Smooth muscle cell (in vitro differentiated cells): ENCODE measurements at regions not wholly inside any gene's neighbourhood (a gene's known extent, or its start where the extent isn't known, plus 50 kb on each side); places are given as distances from the start of the nearest gene placed in this dataset.
"Not testable (repeated sequence)": the region's sequence is repeated elsewhere in the genome, so short reads cannot be mapped to it uniquely, and the experiment has no call there.

Experiments
- DNase-seq: peaks from one replicate; lab custom pipeline; 2025; ENCODE audit not compliant: unreplicated experiment; lab: John Stamatoyannopoulos, UW
- H2AFZ ChIP-seq: fragments of 200-600 bp; sonication (generic); 2 replicates; pipeline ENCODE4 v1.6.0; 2016; ENCODE audit warnings: antibody characterized with exemption, low read depth, mild to moderate bottlenecking
- H3F3A ChIP-seq: fragments of 200-600 bp; sonication (generic); 2 replicates; pipeline ENCODE4 v1.6.0; 2017; ENCODE audit warnings: antibody characterized with exemption, low read depth
- H3K27ac ChIP-seq: fragments of 200-600 bp; sonication (generic); 2 replicates; pipeline ENCODE4 v1.5.1; 2016; ENCODE audit warnings: low read depth, mild to moderate bottlenecking
- H3K27me3 ChIP-seq: fragments of 200-600 bp; sonication (generic); 2 replicates; pipeline ENCODE4 v1.6.1; 2016; ENCODE audit warnings: low read depth, mild to moderate bottlenecking
- H3K36me3 ChIP-seq: fragments of 200-600 bp; sonication (generic); 2 replicates; pipeline ENCODE4 v1.5.1; 2016; ENCODE audit warnings: low read depth
- H3K4me1 ChIP-seq: fragments of 200-600 bp; sonication (generic); 2 replicates; pipeline ENCODE4 v1.5.1; 2016; ENCODE audit warnings: low read depth
- H3K4me2 ChIP-seq: fragments of 200-600 bp; sonication (generic); 2 replicates; pipeline ENCODE4 v1.6.0; 2016; ENCODE audit warnings: mild to moderate bottlenecking
- H3K4me3 ChIP-seq: fragments of 200-600 bp; sonication (generic); 2 replicates; pipeline ENCODE4 v1.5.1; 2016; ENCODE audit warnings: mild to moderate bottlenecking
- H3K79me2 ChIP-seq: fragments of 200-600 bp; sonication (generic); 2 replicates; pipeline ENCODE4 v1.6.0; 2016; ENCODE audit warnings: low read depth, mild to moderate bottlenecking
- H3K9ac ChIP-seq: fragments of 200-600 bp; sonication (generic); 2 replicates; pipeline ENCODE4 v1.6.0; 2016; ENCODE audit warnings: low read depth
- H3K9me3 ChIP-seq: fragments of 200-600 bp; sonication (generic); replicated peaks from 2 replicates; pipeline ENCODE4 v1.5.1; 2016; ENCODE audit warnings: low read depth
- H4K20me1 ChIP-seq: fragments of 200-600 bp; sonication (generic); 2 replicates; pipeline ENCODE4 v1.6.0; 2016; ENCODE audit warnings: low read depth
- CTCF ChIP-seq: fragments of 200-600 bp; sonication (generic); IDR thresholded peaks from 2 replicates; pipeline ENCODE4 v1.5.1; 2017; ENCODE audit warnings: borderline replicate concordance, mild to moderate bottlenecking, antibody characterized with exemption; ENCODE audit not compliant: insufficient read depth, poor library complexity, severe bottlenecking
- WGBS: methylation state at CpG from one replicate; pipeline ENCODE4 v1.1.7; 2016; ENCODE audit warnings: low lambda C conversion rate; 5-methylcytosine and 5-hydroxymethylcytosine counted together

- WGBS = 30% methylated on average over 3 of the region's 3 CpGs
- peak overlapping the region; percentile 28 for H3K27ac ChIP-seq
- peaks cover 26% of the 10 kb centered on the region for H3K4me1 ChIP-seq
- no peaks in the 10 kb centered on the region for H3K79me2 ChIP-seq
- H3K9me3 ChIP-seq = no peaks in the 10 kb centered on the region
- no peaks in the 10 kb centered on the region for H4K20me1 ChIP-seq
- peak overlapping the region; percentile 98 for H2AFZ ChIP-seq
- no peaks in the 10 kb centered on the region for H3K36me3 ChIP-seq
- TF ChIP-seq CTCF = no peak
- H3K9ac ChIP-seq = no peak overlapping the region
- peaks cover 19% of the 10 kb centered on the region for H3F3A ChIP-seq
- H3K27me3 ChIP-seq = no peaks in the 10 kb centered on the region
- DNase-seq = no peak
- H3K4me3 ChIP-seq = peak overlapping the region; percentile 61
- H3K4me2 ChIP-seq = peak overlapping the region; percentile 88
Measured at GRCh38 chr2:741195-741496, 63.9 kb upstream of the TMEM18 start.

DNA sequence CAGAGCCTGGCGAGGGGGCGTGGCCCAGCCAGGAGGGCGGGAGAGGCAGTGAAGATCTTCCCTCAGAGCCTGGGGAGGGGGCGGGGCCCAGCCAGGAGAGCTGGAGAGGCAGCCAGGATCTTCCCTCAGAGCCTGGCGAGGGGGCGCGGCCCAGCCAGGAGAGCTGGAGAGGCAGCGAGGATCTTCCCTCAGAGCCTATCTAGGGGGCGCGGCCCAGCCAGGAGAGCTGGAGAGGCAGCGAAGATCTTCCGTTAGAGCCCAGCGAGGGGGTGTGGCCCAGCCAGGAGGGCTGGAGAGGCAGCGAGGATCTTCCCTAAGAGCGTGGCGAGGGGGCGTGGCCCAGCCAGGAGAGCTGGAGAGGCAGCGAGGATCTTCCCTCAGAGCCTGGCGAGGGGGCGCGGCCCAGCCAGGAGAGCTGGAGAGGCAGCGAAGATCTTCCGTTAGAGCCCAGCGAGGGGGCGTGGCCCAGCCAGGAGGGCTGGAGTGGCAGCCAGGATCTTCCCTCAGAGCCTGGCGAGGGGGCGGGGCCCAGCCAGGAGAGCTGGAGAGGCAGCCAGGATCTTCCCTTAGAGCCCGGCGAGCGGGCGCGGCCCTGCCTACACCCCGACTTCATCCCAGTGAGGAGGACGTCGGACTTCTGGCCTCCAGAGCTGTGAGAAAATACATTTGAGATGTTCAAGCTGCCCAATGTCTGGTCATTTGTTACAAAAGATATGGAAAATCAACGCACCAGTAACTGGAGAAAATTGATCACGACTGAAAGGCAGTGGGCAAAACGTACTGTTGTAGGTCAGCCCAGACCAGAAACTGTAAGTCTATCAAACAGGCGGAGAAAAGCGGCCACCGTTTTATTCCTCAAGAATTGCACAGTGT lies 63.4 kb upstream of the TMEM18 start:
- not testable (repeated sequence) for H3K36me3 ChIP-seq, H3K9me3 ChIP-seq, H3K79me2 ChIP-seq, H3K27me3 ChIP-seq, H4K20me1 ChIP-seq, H3K9ac ChIP-seq
- Histone ChIP-seq H3K4me3 (peak overlapping the region; percentile 61), H3K27ac (peak overlapping the region; percentile 34), H3F3A (peaks cover 19% of the 10 kb centered on the region), H2AFZ (peak overlapping the region; percentile 98), H3K4me1 (peaks cover 26% of the 10 kb centered on the region), H3K4me2 (peak overlapping the region; percentile 88)
- peak; percentile 98 for DNase-seq
- 2% methylated on average over 38 of the region's 41 CpGs for WGBS

DNA sequence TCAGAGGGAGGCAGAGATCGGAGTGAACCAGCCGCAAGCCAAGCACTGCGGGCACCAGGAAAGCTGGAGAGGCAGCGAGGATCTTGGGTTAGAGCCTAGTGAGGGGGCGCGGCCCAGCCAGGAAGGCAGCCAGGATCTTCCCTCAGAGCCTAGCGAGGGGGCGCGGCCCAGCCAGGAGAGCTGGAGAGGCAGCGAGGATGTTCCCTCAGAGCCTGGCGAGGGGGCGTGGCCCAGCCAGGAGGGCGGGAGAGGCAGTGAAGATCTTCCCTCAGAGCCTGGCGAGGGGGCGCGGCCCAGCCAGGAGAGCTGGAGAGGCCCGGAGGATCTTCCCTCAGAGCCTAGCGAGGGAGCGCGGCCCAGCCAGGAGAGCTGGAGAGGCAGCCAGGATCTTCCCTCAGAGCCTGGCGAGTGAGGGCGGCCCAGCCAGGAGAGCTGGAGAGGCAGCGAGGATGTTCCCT lies 62.7 kb upstream of the TMEM18 start:
- 5% methylated on average over 21 of the region's 23 CpGs for WGBS
- Histone ChIP-seq H3K4me1 (peaks cover 26% of the 10 kb centered on the region), H3K4me3 (peak overlapping the region; percentile 61), H3K4me2 (peak overlapping the region; percentile 88), H2AFZ (peak overlapping the region; percentile 98), H3F3A (peaks cover 19% of the 10 kb centered on the region), H3K27ac (peak overlapping the region; percentile 34)
- H4K20me1 ChIP-seq, H3K79me2 ChIP-seq, H3K27me3 ChIP-seq, H3K9me3 ChIP-seq, H3K36me3 ChIP-seq, H3K9ac ChIP-seq: not testable (repeated sequence)
- peak; percentile 95 for DNase-seq

DNA sequence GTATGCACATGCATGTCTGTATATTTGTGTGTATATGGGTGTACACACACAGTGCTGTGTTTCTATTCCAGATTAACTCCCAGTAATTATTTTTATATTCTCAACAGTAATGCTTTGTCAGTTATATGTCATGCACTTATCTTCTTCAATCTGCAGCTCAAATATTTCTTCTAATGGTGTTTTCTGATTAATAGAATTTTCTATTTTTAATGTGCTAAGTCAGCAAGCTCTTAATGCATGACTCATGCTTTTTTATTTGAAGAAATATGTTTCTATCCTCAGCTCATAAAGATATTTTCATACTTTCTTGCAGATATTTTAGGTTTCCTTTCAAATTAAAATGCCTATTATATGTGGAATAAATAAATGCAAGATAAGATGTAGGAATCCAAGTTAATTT lies 59.7 kb upstream of the TMEM18 start:
- Histone ChIP-seq H3K4me3 (no peak overlapping the region), H3K9ac (no peak overlapping the region), H3F3A (peaks cover 19% of the 10 kb centered on the region), H2AFZ (no peak overlapping the region), H3K79me2 (no peaks in the 10 kb centered on the region), H3K27me3 (no peaks in the 10 kb centered on the region), H3K9me3 (no peaks in the 10 kb centered on the region), H3K4me1 (peaks cover 26% of the 10 kb centered on the region), H3K36me3 (no peaks in the 10 kb centered on the region), H3K27ac (no peak overlapping the region), H3K4me2 (no peak overlapping the region), H4K20me1 (no peaks in the 10 kb centered on the region)
- no peak for DNase-seq
- no peak for TF ChIP-seq CTCF
